Astrocyte (in vitro differentiated cells and primary cell): ENCODE measurements at regions not wholly inside any gene's neighbourhood (a gene's known extent, or its start where the extent isn't known, plus 50 kb on each side); places are given as distances from the start of the nearest gene placed in this dataset.

ENCODE experiments used
- EZH2 ChIP-seq: IDR thresholded peaks from 2 replicates; pipeline ENCODE4 v1.6.1; 2012; ENCODE audit warnings: mild to moderate bottlenecking, low read length, inconsistent platforms; ENCODE audit not compliant: insufficient read depth
- TF ChIP-seq, protein P1 (sequence below): IDR thresholded peaks from 2 replicates; pipeline ENCODE4 v1.5.1; 2011; ENCODE audit warnings: low read depth, mild to moderate bottlenecking, inconsistent platforms, low read length, moderate library complexity; ENCODE audit not compliant: insufficient read depth

- TF ChIP-seq, protein P1, sequence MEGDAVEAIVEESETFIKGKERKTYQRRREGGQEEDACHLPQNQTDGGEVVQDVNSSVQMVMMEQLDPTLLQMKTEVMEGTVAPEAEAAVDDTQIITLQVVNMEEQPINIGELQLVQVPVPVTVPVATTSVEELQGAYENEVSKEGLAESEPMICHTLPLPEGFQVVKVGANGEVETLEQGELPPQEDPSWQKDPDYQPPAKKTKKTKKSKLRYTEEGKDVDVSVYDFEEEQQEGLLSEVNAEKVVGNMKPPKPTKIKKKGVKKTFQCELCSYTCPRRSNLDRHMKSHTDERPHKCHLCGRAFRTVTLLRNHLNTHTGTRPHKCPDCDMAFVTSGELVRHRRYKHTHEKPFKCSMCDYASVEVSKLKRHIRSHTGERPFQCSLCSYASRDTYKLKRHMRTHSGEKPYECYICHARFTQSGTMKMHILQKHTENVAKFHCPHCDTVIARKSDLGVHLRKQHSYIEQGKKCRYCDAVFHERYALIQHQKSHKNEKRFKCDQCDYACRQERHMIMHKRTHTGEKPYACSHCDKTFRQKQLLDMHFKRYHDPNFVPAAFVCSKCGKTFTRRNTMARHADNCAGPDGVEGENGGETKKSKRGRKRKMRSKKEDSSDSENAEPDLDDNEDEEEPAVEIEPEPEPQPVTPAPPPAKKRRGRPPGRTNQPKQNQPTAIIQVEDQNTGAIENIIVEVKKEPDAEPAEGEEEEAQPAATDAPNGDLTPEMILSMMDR: no peak
- TF ChIP-seq EZH2: no peak
Observed at GRCh38 chr1:5338466-5338865, 653.8 kb downstream of the NPHP4 start.
